Esophagus squamous epithelium (tissue), 4 donors: ENCODE measurements at regions not wholly inside any gene's neighbourhood (a gene's known extent, or its start where the extent isn't known, plus 50 kb on each side); places are given as distances from the start of the nearest gene placed in this dataset.

Source experiments
- POLR2A ChIP-seq, 4 donors: fragments of 450-650 bp; IDR thresholded peaks; one replicate each; pipeline ENCODE4 v1.6.1; 2017; ENCODE audit warnings: antibody characterized with exemption in 4 of 4, mild to moderate bottlenecking in 4 of 4, moderate library complexity in 3 of 4
- TF ChIP-seq, protein P1 (sequence below), 6 experiments: fragments of 450-650 bp in 4 of 6; fragments of 200-600 bp in 2 of 6; sonication (generic) in 2 of 6; IDR thresholded peaks; one replicate each; pipeline ENCODE4 v1.5.1; 2016 to 2019; ENCODE audit warnings: antibody characterized with exemption in 6 of 6, mild to moderate bottlenecking in 4 of 6, moderate library complexity in 4 of 6

DNA sequence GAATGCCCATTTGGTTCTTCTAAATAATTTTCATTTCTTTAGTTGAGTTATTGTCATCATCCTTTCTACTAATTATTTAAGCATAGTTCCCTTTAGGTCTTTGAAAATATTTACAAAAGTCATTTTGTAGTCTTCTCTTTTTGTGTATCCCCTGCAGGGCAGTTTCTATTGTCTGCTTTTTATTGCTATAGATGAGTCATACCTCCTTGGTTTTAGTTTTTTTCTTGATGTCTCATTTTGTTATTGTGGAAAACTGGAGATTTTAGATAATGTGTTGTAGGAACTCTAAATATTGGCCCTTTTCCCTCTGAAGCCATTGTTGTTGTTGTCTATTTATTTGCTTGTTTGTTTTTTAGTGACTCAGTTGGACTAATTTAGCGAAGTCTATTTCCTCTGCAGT, 387.9 kb downstream of the NUF2 start:
- TF ChIP-seq POLR2A (IDR thresholded peaks at IDR 0.05): no peak
- TF ChIP-seq, protein P1, sequence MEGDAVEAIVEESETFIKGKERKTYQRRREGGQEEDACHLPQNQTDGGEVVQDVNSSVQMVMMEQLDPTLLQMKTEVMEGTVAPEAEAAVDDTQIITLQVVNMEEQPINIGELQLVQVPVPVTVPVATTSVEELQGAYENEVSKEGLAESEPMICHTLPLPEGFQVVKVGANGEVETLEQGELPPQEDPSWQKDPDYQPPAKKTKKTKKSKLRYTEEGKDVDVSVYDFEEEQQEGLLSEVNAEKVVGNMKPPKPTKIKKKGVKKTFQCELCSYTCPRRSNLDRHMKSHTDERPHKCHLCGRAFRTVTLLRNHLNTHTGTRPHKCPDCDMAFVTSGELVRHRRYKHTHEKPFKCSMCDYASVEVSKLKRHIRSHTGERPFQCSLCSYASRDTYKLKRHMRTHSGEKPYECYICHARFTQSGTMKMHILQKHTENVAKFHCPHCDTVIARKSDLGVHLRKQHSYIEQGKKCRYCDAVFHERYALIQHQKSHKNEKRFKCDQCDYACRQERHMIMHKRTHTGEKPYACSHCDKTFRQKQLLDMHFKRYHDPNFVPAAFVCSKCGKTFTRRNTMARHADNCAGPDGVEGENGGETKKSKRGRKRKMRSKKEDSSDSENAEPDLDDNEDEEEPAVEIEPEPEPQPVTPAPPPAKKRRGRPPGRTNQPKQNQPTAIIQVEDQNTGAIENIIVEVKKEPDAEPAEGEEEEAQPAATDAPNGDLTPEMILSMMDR (IDR thresholded peaks at IDR 0.05): no peak
